ENCODE measurements at regions not wholly inside any gene's neighbourhood (a gene's known extent, or its start where the extent isn't known, plus 50 kb on each side); places are given as distances from the start of the nearest gene placed in this dataset.

DNA sequence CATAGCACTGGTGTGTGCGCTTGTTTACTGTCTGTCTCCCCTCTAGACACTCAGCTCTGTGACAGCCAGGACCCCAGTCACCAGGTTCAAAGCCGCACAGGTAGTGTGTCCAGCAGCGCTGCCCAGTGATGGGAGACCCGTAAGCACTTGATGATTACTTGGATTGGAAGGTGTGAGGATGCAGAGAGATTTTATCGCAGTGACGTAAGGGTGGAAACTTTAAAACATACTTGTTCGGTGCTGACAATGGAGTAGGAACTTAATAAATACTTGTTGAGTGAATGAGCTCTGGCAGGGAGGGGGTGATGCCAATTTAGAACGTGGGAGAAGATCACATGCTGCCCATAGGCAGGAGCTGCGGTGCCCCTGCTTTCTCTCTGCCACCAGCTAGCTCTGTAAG is 99.2 kb upstream of the PITX1 start:
- H3K36me3 ChIP-seq (ENCODE audit: control insufficient read depth, insufficient read depth, low read length), result no peaks in the 10 kb centered on the region

GRCh38 chr5:135131801-135132680 is 98.0 kb upstream of the PITX1 start:
- TF ChIP-seq, protein P1, sequence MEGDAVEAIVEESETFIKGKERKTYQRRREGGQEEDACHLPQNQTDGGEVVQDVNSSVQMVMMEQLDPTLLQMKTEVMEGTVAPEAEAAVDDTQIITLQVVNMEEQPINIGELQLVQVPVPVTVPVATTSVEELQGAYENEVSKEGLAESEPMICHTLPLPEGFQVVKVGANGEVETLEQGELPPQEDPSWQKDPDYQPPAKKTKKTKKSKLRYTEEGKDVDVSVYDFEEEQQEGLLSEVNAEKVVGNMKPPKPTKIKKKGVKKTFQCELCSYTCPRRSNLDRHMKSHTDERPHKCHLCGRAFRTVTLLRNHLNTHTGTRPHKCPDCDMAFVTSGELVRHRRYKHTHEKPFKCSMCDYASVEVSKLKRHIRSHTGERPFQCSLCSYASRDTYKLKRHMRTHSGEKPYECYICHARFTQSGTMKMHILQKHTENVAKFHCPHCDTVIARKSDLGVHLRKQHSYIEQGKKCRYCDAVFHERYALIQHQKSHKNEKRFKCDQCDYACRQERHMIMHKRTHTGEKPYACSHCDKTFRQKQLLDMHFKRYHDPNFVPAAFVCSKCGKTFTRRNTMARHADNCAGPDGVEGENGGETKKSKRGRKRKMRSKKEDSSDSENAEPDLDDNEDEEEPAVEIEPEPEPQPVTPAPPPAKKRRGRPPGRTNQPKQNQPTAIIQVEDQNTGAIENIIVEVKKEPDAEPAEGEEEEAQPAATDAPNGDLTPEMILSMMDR (IDR thresholded peaks at IDR 0.05; ENCODE audit: insufficient read depth, low read length, poor library complexity, severe bottlenecking), result no peak
- H3K36me3 ChIP-seq (ENCODE audit: control insufficient read depth, insufficient read depth, low read length), result no peaks in the 10 kb centered on the region
- DNase-seq (ENCODE audit: low read depth), result no peak
- peaks cover 20% of the 10 kb centered on the region for H3K27me3 ChIP-seq (ENCODE audit: control insufficient read depth, insufficient read depth, low read length)
- no peak overlapping the region for H3K4me3 ChIP-seq (ENCODE audit: low read depth, low read length)

More for the DNA sequence above, 99.2 kb upstream of the PITX1 start:
- no peak for DNase-seq (ENCODE audit: low read depth)
- Histone ChIP-seq H3K4me3 (ENCODE audit: low read depth, low read length) (no peak overlapping the region), H3K27me3 (ENCODE audit: control insufficient read depth, insufficient read depth, low read length) (peaks cover 20% of the 10 kb centered on the region)
- TF ChIP-seq, protein P1 (IDR thresholded peaks at IDR 0.05; ENCODE audit: insufficient read depth, low read length, poor library complexity, severe bottlenecking), result no peak

GRCh38 chr5:135130261-135131215 is 96.5 kb upstream of the PITX1 start:
- H3K27me3 ChIP-seq (ENCODE audit: control insufficient read depth, insufficient read depth, low read length), result peaks cover 19% of the 10 kb centered on the region
- no peak overlapping the region for H3K4me3 ChIP-seq (ENCODE audit: low read depth, low read length)
- DNase-seq (ENCODE audit: low read depth), result no peak
- TF ChIP-seq, protein P1 (IDR thresholded peaks at IDR 0.05; ENCODE audit: insufficient read depth, low read length, poor library complexity, severe bottlenecking), result no peak
- no peaks in the 10 kb centered on the region for H3K36me3 ChIP-seq (ENCODE audit: control insufficient read depth, insufficient read depth, low read length)

GRCh38 chr5:135129307-135129706 is 95.3 kb upstream of the PITX1 start:
- Histone ChIP-seq H3K4me3 (ENCODE audit: low read depth, low read length) (no peak overlapping the region), H3K27me3 (ENCODE audit: control insufficient read depth, insufficient read depth, low read length) (peaks cover 25% of the 10 kb centered on the region), H3K36me3 (ENCODE audit: control insufficient read depth, insufficient read depth, low read length) (no peaks in the 10 kb centered on the region)
- TF ChIP-seq, protein P1 (IDR thresholded peaks at IDR 0.05; ENCODE audit: insufficient read depth, low read length, poor library complexity, severe bottlenecking), result no peak
- no peak for DNase-seq (ENCODE audit: low read depth)

GRCh38 chr5:135128361-135128760 is 94.3 kb upstream of the PITX1 start:
- Histone ChIP-seq H3K4me3 (ENCODE audit: low read depth, low read length) (no peak overlapping the region), H3K36me3 (ENCODE audit: control insufficient read depth, insufficient read depth, low read length) (no peaks in the 10 kb centered on the region), H3K27me3 (ENCODE audit: control insufficient read depth, insufficient read depth, low read length) (peaks cover 29% of the 10 kb centered on the region)
- TF ChIP-seq, protein P1 (IDR thresholded peaks at IDR 0.05; ENCODE audit: insufficient read depth, low read length, poor library complexity, severe bottlenecking), result no peak
- no peak for DNase-seq (ENCODE audit: low read depth)
